ENCODE measurements at regions not wholly inside any gene's neighbourhood (a gene's known extent, or its start where the extent isn't known, plus 50 kb on each side); places are given as distances from the start of the nearest gene placed in this dataset.

GRCh38 chr2:216947055-216947454 is 87.2 kb upstream of the TNP1 start:
- no peak for TF ChIP-seq CTCF (IDR thresholded peaks at IDR 0.05; ENCODE audit: low read depth, low read length, poor library complexity, severe bottlenecking)
- no peak for TF ChIP-seq EZH2phosphoT487 (IDR thresholded peaks at IDR 0.05; ENCODE audit: borderline replicate concordance, low read length)

Data from DOHH2 (cell line).